HG02588 (cell line): ENCODE measurements at regions not wholly inside any gene's neighbourhood (a gene's known extent, or its start where the extent isn't known, plus 50 kb on each side); places are given as distances from the start of the nearest gene placed in this dataset.
"Not testable (repeated sequence)": the region's sequence is repeated elsewhere in the genome, so short reads cannot be mapped to it uniquely, and the experiment has no call there.

ENCODE experiments used
- ATAC-seq: cut with Tn5 transposase; IDR thresholded peaks from one replicate; pipeline ENCODE4 v1.9.1; 2021; ENCODE audit warnings: mild to moderate bottlenecking, moderate library complexity; ENCODE audit not compliant: unreplicated experiment

DNA sequence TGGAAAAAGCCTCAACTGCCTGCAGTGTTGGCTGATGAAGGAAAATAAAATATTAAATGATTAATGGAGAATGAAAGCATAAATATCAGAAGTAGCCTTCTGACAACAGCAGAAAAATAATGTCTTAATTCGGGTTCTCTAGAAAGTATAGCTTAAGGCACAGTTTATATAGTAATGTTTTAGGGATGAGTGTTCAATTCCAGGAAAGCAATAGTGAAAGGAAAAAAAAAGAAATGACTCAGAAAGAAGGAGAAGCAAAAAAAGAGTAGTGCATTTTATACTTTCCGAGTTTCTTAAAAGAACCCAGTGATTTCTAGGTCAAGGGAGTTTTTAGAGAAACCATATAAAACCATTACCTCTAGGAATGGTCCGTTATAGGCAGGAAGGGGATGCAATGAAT is 137.3 kb downstream of the HTR1B start:
- no peak for ATAC-seq

DNA sequence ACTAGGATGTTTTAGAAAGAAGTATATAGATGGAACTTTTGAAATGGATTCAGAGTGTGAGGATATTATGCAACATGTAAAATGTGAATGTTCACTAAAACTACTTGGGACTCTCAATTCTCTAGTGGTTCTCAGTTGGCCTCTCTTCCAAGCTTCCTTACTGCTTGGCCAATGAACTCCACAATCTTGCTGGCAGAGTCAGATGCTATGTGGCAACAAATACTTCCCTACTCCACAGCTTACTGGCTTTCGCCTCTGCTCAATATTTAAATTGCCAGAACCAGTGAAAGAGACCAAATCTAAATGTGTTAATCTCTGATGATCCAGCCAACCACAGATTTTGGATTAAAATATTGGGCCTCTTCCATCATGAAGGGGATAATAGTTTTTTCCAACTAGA is 138.4 kb downstream of the HTR1B start:
- ATAC-seq, result no peak

DNA sequence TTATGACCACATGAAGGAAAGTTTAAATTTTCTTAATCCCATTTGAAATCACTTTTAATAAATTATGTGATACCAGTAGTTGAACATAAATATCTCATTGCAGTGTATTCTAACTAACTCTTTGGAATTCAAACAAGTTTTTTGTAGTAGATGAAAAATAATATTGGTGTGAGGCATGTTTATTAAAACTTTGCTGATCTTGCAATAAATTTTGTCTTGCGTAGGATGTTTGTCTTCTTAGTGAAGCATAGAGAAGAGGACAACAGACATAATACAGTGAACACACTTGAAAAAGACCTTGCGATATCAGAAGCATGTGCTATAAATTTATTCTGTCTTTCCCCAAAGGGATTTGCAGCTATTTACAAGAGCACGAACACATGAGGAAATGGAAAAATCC is 140.7 kb downstream of the HTR1B start:
- no peak for ATAC-seq

DNA sequence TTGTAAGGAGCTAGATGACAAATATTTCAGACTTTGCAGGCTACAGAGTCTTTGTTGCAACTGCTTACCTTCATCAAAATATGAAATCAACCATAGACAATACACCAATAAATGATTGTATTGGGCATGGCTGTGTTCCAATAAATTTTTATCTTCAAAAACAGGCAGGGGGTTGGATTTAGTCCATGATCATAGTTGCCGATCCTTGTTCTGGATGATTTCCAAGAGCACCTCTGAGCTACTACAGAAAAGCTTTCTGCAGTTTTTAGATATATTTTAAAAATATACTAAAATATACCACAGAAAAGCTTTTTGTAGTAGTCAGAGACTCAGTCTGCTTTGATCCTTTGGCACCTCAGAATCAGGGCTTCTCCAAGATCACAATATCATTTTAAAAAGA is 145.0 kb downstream of the HTR1B start:
- ATAC-seq, result no peak

DNA sequence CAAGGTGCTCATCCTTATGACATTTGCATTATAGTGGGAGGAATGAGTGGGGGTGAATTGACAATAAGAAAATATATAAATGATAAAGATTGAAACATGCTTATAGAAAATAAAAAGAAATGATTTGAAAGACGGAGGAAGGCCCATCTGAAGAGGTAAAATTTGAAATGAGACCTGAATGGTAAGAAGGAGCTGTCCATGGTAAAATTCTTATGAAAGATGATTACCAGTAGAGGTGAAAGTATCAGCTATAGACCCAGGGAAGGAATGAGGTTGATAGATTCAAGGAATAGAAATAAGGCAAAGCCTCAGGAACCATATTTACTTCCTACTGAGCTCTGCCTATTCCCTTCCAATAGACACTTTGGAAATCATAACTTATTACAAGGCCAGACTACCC is 149.7 kb downstream of the HTR1B start:
- ATAC-seq, result no peak

DNA sequence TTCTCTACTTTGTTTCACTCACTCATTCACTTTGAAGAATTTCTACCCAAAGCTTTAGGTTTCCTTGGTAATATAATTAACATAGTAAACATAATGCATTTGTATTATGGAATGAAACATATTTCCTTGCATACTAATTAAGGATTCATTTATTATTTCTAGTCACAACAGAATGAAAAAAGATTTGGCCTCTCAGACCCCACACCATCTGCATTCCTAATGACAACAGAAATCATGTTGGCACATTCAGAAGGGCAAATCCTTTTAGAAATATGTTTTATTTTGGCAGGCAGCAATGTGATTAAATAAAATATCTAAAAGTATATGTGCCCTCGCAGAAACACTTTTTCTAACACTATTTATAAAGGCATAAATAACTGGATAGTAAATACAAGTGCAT is 163.4 kb downstream of the HTR1B start:
- no peak for ATAC-seq

DNA sequence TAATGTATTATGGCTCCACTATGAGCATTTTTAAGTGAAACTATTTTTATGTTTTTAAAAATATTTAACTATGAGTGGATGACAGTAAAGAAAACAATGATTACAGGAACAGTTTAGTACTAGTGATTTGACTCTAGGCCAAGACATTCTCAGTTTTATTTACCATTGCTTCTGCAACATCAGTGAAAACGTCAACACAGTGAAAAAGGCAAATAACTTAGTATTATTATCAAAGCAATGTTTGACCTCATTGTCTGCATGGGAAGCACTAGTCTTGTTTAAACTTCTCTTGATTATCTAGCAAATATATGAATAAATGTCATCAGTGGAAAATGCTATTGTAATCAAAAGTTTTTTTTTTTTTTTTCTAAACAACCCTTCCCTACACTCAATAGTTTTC is 165.0 kb downstream of the HTR1B start:
- ATAC-seq, result no peak

DNA sequence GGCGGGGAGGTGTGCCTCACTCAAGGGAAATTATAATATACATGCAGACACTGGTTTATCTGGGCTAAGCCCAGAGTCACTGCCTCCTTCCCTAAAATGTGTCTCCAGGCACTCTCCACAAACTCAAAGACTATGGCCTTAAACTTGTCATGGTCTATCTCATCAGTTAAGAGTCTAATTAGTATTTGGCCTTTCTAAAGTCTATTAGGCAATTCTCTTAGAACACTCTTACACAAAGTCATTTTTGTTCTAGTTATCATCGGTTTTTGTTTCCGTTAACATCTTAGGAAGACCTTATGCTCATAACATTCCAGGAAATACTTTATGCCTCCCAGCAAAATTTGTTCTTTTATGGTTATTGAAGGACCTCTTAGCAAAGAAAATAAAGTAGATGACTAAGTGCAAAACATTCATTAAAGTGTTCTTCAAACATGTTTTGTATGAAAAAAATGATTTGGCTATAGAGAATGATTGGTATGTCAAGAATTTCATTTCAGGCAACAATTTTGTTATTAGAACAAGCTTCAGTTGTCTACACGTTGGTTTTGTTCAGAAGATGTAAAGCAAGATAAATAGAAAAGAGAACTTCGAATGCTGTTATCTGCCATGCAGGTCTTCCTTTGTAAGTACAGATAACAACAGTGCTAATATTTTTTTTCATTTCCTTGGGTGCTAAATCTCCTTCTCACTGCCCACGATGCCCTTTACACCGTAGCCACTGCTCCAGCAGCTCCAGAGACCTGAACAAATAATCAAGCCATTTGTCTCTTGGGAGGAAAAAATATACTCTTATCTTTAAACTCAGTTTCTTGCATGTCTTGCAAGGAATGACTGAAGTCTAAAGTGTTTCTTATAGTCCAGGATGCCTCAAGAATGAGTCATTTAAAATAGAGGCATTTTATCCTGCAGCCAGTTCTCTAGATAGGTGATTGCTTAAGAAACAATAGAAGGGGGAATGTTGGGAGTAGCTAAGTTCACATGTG is 170.4 kb downstream of the HTR1B start:
- no peak for ATAC-seq

DNA sequence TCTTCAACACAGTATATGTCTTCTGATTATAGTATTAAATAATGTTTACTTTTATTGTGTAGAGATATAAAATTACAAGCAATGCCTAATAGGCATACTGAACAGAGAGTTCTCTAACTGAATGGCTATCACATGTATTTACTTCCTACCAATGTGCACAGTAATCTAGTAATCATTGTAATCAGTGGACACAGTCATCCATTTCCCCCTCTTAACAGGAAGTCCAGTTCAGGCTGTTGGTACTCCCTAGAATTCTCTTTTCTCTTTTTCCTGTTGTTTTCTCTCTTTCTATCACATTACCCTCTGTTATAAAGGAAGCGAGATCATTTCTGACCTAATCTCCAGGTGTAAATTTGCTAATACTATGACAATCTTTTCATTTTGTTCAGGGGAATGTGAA is 172.5 kb downstream of the HTR1B start:
- ATAC-seq, result no peak

DNA sequence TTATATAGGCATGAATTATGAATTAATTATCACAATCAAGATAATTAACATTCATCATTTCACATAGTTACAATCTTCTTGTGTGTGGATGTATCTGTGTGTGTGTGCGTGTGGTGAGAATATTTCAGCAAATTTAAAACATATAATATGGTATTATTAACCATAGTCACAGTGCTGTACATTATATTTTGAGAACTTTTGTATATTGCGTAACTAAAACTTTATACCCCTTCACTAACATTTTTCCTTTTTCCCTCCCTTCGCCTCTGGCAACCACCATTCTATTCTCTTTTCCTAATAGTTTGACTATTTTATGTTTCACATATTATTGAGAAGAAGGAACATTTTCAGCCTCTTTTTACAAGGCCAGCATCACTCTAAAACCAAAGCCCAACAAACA is 176.8 kb downstream of the HTR1B start:
- no peak for ATAC-seq

DNA sequence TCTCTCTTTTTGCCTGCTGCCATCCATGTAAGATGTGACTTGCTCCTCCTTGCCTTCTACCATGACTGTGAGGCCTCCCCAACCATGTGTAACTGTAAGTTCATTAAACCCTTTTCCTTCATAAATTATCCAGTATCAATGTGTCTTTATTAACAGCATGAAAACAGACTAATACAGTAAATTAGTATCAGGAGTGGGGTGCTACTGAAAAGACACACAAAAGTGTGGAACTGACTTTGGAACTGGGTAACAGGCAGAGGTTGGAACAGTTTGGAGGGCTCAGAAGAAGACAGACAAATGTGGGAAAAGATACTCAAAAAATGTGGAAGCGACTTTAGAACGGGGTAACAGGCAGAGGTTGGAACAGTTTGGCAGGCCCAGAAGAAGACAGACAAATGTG is 189.4 kb downstream of the HTR1B start:
- no peak for ATAC-seq

DNA sequence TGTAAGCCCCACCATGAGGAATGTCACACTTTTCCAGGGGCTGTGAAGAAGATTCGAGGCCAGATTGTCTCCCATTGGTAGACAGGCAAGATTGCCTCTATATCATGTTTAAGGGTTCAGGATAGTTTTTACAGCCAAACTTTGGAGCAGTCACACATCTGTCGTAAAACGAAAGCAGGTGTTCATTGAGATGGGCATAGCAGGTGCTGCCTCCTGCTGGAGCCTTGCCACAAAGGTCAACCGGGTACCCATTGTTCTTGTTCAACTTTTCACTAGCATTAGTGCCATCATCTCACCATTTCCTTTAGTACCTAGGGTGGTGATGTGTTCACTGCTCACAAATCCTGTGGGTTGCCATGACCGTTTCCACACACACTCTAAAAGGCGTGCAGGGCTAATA is 198.3 kb downstream of the HTR1B start:
- ATAC-seq, result no peak

DNA sequence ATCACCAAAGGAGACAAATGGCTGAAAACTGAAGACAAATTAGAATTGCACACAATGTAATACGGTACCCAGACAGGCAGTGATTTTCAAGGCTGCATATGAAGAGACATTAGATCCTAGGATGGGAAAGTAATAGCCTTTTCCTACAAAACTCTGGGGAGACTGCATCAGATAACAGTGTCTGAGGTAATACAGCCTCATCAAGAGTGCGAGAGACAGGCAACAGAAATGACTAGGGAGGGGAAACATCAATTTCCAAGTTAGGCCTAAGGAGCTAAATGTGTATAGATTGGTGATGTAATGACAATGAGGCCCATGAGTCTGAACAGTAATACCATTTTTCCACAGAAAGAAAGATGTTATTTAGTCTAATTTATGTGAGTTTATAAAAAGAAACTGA is 200.3 kb downstream of the HTR1B start:
- no peak for ATAC-seq

DNA sequence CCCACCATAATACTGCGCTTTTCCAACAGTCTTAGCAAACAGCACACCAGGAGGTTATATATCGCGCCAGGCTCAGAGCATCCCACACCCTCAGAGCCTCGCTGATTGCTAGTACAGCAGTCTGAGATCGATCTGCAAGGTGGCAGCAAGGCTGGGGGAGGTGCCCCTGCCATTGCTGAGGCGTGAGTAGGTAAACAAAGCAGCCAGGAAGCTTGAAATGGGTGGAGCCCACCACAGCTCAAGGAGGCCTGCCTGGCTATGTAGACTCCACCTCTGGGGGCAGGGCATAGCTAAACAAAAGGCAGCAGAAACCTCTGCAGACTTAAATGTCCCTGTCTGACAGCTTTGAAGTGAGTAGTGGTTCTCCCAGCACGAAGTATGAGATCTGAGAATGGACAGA is 211.5 kb downstream of the HTR1B start:
- not testable (repeated sequence) for ATAC-seq

DNA sequence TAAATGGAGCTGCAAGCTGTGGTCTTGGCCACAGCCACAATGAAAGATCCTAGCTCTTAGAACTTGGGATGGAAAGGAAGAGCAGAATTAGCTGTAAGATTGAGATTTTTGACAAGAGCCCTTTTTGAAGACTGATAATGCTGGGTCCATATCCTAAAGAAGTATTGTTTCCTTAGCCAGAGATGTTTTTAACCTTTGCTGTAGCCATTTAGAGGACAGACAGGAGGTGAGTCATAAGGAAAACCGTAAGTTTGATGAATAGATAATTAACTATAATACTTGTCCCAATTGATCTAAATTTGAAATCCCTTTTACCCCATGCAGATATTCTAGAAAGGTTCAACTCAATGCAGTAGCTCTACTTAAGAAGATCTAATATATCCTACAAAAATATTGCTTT is 213.7 kb downstream of the HTR1B start:
- ATAC-seq, result no peak

DNA sequence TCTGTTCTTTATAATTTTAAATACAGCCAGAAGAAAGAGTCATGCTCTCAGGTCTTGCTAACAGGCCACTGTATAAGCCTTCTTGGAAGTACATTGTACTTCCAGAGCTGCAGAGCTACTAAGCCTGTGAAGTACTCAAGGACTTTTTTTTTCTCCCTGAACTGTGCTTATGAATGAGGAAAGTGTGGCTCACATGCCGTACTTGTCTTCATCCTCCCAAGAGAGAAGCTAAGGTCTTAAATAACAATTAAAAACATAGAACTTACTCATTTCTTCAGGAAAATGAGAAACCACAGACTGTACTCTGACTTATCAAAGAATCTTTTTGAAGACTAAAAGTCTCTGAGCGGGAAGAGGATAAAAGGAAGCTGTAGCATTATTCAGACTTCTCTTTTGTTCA is 218.3 kb downstream of the HTR1B start:
- no peak for ATAC-seq

DNA sequence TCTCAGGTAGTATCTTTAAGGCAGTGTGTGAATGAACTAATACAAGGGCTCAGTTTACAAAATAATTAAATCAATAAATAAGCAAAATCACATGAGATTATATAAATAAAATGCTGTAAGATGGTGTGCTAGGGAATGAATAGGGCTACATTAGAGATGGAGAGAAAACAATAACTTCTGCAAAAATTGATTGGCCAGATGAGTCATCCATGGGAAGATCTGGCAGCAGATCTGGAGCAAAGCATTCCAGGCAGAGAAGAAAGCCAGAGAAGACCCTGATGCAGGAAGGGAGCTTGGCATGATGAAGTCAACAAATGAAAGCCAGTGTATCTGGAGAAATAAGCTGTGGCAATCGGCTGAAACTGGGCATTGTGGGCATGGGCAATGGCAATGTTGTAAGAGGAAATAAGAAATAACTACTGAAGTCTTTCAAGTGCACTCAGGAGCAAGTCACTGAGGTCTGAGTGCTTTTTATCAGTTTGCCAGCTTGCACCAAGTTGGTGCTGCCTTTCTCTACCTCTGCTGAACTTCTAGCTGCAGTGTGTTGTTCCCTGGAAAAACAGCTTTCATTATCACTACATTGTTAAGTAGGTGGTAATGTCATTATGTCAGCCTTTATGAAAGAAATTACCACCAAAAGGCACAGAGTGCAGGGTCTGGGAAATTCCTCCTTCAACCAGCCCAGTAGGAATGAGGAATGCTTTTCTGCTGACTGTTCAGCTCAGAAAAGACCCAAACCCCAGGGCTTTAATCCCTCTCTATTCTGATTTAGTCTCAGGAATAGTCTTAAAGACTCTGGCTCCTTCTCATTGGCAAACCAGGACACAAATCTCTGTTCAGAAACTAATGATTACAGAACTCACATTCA is 231.6 kb downstream of the HTR1B start:
- no peak for ATAC-seq

DNA sequence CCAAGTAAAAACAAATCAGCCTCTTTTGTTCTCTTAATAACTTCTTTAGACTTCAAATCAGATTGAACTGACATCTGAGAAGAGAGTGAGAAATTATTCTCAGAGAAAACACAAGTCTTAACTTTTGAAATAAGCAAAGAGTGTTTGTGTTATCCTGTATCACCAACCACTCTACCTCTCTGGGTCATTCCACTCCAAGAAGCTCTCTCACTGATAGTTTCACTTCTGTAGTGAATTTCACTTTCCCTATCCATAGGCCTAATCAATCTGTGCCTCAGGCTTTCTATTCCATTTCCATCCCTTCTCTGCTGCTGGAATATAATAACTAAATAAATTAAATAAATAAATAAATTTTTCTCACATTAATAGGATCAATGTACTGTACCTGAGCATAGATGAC is 235.0 kb downstream of the HTR1B start:
- ATAC-seq, result no peak

DNA sequence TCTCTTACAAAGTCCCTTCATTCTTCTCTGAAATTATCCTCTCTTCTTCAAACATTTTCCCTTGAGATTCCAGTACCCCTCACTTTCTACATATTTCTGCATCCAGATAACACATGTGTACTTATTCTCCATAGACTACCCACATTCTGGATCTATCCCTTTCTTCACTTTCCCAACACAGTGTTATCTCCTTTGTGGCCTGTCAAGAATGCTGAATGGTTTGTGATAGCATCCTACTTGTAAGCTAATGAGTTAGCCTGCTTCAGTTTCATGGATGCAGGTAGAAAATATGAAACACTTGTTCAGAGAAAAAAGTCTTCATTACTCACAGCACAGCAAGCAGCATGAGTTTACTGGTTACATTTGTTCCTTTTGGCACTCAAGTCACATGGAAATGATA is 245.4 kb downstream of the HTR1B start:
- ATAC-seq, result no peak

DNA sequence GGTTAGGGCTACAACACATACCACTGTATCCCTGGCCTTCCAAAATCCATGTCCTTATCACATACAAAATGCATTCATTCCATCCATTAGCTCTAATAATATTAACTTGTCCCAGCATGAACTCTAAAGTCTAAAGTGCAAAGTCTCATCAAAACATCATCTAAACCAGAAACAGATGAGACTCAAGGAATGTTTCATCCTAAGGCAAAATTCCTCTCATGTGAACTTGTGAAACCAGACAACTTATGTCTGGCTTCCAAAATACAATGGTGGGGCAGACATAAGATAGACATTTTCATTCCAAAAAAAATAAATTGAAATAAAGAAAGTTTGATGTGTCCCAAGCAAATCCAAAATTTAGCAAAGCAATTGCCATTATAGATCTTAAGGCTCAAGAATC is 257.4 kb downstream of the HTR1B start:
- ATAC-seq, result no peak

DNA sequence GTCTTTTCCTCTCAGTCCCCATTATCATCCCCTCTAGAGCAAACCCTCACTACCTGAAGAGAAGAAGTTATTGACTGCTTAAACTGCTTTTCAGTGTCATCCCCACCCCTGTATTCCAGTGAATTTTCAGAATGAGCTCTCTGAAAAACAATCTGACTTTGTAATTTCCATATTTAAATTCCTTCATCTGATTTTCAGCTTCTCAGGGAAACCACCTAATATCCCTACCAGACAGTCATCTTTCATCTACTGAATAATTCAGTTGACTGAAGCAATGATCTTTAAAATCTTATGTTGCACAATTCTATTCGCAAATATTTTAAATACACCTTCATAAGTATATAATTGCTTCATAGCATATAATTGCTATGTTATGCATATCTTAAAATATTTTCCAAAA is 258.7 kb downstream of the HTR1B start:
- no peak for ATAC-seq

DNA sequence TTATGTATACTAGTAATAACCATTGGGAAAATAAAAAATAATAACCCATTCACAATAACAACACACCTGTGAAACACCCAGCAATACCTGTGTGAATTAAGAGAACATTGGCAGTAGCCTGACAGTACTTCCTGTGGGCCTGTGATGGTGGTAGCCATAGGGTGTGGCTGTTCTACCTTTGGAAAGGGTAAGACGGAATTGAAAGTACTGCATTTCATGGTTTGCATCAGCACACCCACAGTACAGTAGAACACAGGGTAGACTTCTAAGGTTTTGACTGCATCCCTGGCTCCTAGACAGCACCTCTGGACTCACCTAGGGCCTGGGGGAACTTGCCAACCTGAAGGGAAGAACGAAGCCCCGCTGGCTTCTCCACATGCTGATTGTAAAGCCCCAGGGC is 279.8 kb downstream of the HTR1B start:
- no peak for ATAC-seq
